GM12878 (cell line): ENCODE measurements at regions not wholly inside any gene's neighbourhood (a gene's known extent, or its start where the extent isn't known, plus 50 kb on each side); places are given as distances from the start of the nearest gene placed in this dataset.

Source experiments
- ATAC-seq: fragments of 200-7000 bp; cut with Tn5 transposase; 3 replicates; pipeline ENCODE4 v1.9.1; 2020; ENCODE audit warnings: mild to moderate bottlenecking, moderate library complexity
- BruUV-seq: library from RNA; stranded (reverse); fragments of 400-500 nt; replicated peaks from 2 replicates; lab custom pipeline; 2021; lab: Mats Ljungman, UMichigan
- CTCF ChIA-PET: fragments of 300-600 bp; sonication (Branson Sonifier 250); formaldehyde crosslinking; extraction: SDS; loops from one replicate; lab custom pipeline; 2021; ENCODE audit warnings: inconsistent platforms; lab: Yijun Ruan, JAX
- POLR2A ChIA-PET: fragments of 350-600 bp; formaldehyde crosslinking; extraction: SDS; loops from one replicate; lab custom pipeline; 2021; ENCODE audit warnings: inconsistent platforms; lab: Charles Lee
- RAD21 ChIA-PET: fragments of 300-600 bp; sonication (Branson Sonifier 250); formaldehyde crosslinking; loops from one replicate; lab custom pipeline; 2023; ENCODE audit warnings: antibody characterized with exemption; ENCODE audit not compliant: unreplicated experiment; lab: Charles Lee
- SMC1A ChIA-PET: fragments of 300-600 bp; sonication (Branson Sonifier 250); formaldehyde crosslinking; loops from one replicate; lab custom pipeline; 2023; ENCODE audit not compliant: unreplicated experiment, uncharacterized antibody; lab: Charles Lee
- DNase-seq: peaks from one replicate; pipeline ENCODE4 v3.0.0-alpha.2; 2011; ENCODE audit warnings: low read depth, low spot score
- FAIRE-seq: peaks from 3 replicates; lab custom pipeline; 2011; peaks lifted over from hg19 to GRCh38; lab: Jason Lieb, UNC
- H2AFZ ChIP-seq: 2 replicates; pipeline ENCODE4 v1.6.0; 2011; ENCODE audit warnings: low read depth, low read length, control low read depth; ENCODE audit not compliant: control insufficient read depth
- H3K27ac ChIP-seq: 2 replicates; pipeline ENCODE4 v1.5.1; 2011; ENCODE audit warnings: control low read depth; ENCODE audit not compliant: control insufficient read depth, insufficient read depth
- H3K27me3 ChIP-seq, 2 experiments: replicated peaks in 1 of 2; 2 replicates each; pipeline versions ENCODE4 v1.6.0 to v1.6.1; 2011; ENCODE audit warnings: low read length in 1 of 2; ENCODE audit not compliant: control insufficient read depth in 2 of 2, insufficient read depth in 2 of 2
- H3K36me3 ChIP-seq, 2 experiments: 2 replicates each; pipeline ENCODE4 v1.5.1; 2011; ENCODE audit warnings: low read length in 1 of 2; ENCODE audit not compliant: control insufficient read depth in 2 of 2, insufficient read depth in 2 of 2
- H3K4me1 ChIP-seq: 2 replicates; pipeline ENCODE4 v1.6.1; 2011; ENCODE audit warnings: mild to moderate bottlenecking, low read length, moderate library complexity, mixed read lengths; ENCODE audit not compliant: control insufficient read depth, insufficient read depth
- H3K4me2 ChIP-seq: 2 replicates; pipeline ENCODE4 v1.6.0; 2011; ENCODE audit warnings: control low read depth; ENCODE audit not compliant: control insufficient read depth, insufficient read depth
- H3K4me3 ChIP-seq: fragments of 200-600 bp; sonication (generic); 2 replicates; pipeline ENCODE4 v1.5.1; 2016
- H3K79me2 ChIP-seq: 2 replicates; pipeline ENCODE4 v1.6.0; 2011; ENCODE audit warnings: low read length; ENCODE audit not compliant: control insufficient read depth, insufficient read depth
- H3K9ac ChIP-seq: 2 replicates; pipeline ENCODE4 v1.8.0; 2011; ENCODE audit warnings: low read length, control low read depth, mixed read lengths; ENCODE audit not compliant: control insufficient read depth, insufficient read depth
- H3K9me3 ChIP-seq: replicated peaks from 3 replicates; pipeline ENCODE4 v1.5.1; 2011; ENCODE audit warnings: mild to moderate bottlenecking, low read length; ENCODE audit not compliant: control insufficient read depth, insufficient read depth
- H4K20me1 ChIP-seq: 2 replicates; pipeline ENCODE4 v1.6.0; 2011; ENCODE audit not compliant: control insufficient read depth, insufficient read depth
- CBX3 ChIP-seq: fragments of 200-600 bp; sonication (generic); IDR thresholded peaks from 2 replicates; pipeline ENCODE4 v1.6.1; 2016; ENCODE audit warnings: low read depth, borderline replicate concordance
- CBX5 ChIP-seq: sonication (generic); IDR thresholded peaks from 2 replicates; pipeline ENCODE4 v1.6.1; 2016; ENCODE audit warnings: low read depth, moderate library complexity, mild to moderate bottlenecking, inconsistent platforms
- FOXK2 ChIP-seq: fragments of 450-650 bp; IDR thresholded peaks from 2 replicates; pipeline ENCODE4 v1.6.1; 2017; ENCODE audit warnings: mild to moderate bottlenecking, moderate library complexity
- ZBTB11 ChIP-seq: fragments of 450-650 bp; formaldehyde crosslinking; IDR thresholded peaks from 2 replicates; pipeline ENCODE4 v1.5.0; 2022; ENCODE audit warnings: mild to moderate bottlenecking, missing genetic modification characterization
- WGBS: methylation state at CpG from one replicate; pipeline ENCODE4 v1.1.6; 2016; ENCODE audit warnings: low lambda C conversion rate; ENCODE audit not compliant: insufficient replicate concordance, insufficient coverage; ENCODE audit errors: missing lambda C conversion rate; 5-methylcytosine and 5-hydroxymethylcytosine counted together
- in situ Hi-C: fragments of 300-500 bp; cut with MboI; formaldehyde crosslinking; loops from 9 replicates; pipeline ENCODE4 v1.14.3; 2018; ENCODE audit warnings: mixed read lengths
- intact Hi-C: fragments of 100-400 bp; cut with micrococcal nuclease; formaldehyde crosslinking; loops from one replicate; pipeline ENCODE4 v1.14.2; 2022; ENCODE audit not compliant: unreplicated experiment

DNA sequence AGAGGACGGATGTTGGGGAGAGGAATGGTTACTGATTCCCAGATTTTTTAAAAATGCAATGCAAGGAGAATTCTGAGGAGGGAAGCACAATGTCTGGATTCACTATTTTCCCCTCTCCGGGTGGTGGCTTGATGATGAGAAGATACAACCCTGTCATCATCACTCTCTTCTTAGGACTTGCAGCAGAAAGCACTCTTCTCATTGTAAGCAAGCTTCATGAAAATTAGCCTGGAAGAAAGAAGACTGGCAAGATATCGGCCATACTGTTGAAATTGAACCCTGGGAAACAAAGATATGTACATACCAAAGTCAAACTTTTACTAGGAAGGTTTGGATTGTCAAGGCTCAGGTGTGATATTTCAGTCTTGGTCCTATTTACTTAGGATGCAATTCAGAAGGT, 195.7 kb downstream of the EDN1 start:
- intact Hi-C loops (no loop called here), in situ Hi-C loops (no loop called here)
- H3K27ac ChIP-seq, result no peak overlapping the region
- no peak for FAIRE-seq
- ChIA-PET CTCF (interaction anchor here (1.0 kb wide), 1 partner anchor 123 kb away, joined by 4 read pairs; no protein-coding TSS in a partner anchor), SMC1A (interaction anchor here (0.9 to 7.6 kb wide), 2 partner anchors 10 to 18 kb away, joined by 3 to 66 read pairs; no protein-coding TSS in a partner anchor), RAD21 (interaction anchor here (1.8 kb wide), 1 partner anchor 126 kb away, joined by 3 read pairs; no protein-coding TSS in a partner anchor), POLR2A (no interaction called here)
- 76% methylated on average over 3 of the region's 3 CpGs for WGBS
- H3K4me2 ChIP-seq, result no peak overlapping the region
- H3K79me2 ChIP-seq, result no peaks in the 10 kb centered on the region
- TF ChIP-seq FOXK2, result no peak
- no peak for TF ChIP-seq ZBTB11 (CRISPR knock-in tag)
- TF ChIP-seq CBX5, result no peak
- no peak for TF ChIP-seq CBX3
- no TSS peak for BruUV-seq
- H2AFZ ChIP-seq, result no peak overlapping the region
- no peaks in the 10 kb centered on the region for H3K9me3 ChIP-seq
- H3K9ac ChIP-seq, result no peak overlapping the region
- H3K36me3 ChIP-seq, result no peaks in the 10 kb centered on the region
- no peak overlapping the region for H3K4me3 ChIP-seq
- no peaks in the 10 kb centered on the region for H4K20me1 ChIP-seq
- ATAC-seq, result no peak
- DNase-seq, result no peak
- peaks cover 7% of the 10 kb centered on the region; the same call in 1 of the 2 replicates for H3K4me1 ChIP-seq
- no peaks in the 10 kb centered on the region for H3K27me3 ChIP-seq
